Suprapubic skin (tissue), 4 donors: ENCODE measurements at regions not wholly inside any gene's neighbourhood (a gene's known extent, or its start where the extent isn't known, plus 50 kb on each side); places are given as distances from the start of the nearest gene placed in this dataset.

Experiments
- CTCF ChIP-seq, 2 donors: fragments of 200-600 bp in 1 of 2; fragments of 450-650 bp in 1 of 2; sonication (generic) in 1 of 2; IDR thresholded peaks; one replicate each; pipeline ENCODE4 v1.5.1; 2016 to 2019; ENCODE audit warnings: antibody characterized with exemption in 2 of 2, mild to moderate bottlenecking in 1 of 2, moderate library complexity in 1 of 2
- EP300 ChIP-seq: sonication (generic); formaldehyde crosslinking; IDR thresholded peaks from one replicate; pipeline ENCODE4 v1.6.1; 2017; ENCODE audit warnings: antibody characterized with exemption
- POLR2A ChIP-seq, 2 donors: fragments of 450-650 bp; IDR thresholded peaks; one replicate each; pipeline ENCODE4 v1.6.1; 2017; ENCODE audit warnings: antibody characterized with exemption in 2 of 2, mild to moderate bottlenecking in 2 of 2, moderate library complexity in 2 of 2
- POLR2AphosphoS5 ChIP-seq, 3 donors: sonication (generic); formaldehyde crosslinking; IDR thresholded peaks; one replicate each; pipeline ENCODE4 v1.6.1; 2017; ENCODE audit warnings: antibody characterized with exemption in 3 of 3

GRCh38 chr11:135036488-135037297 lies 624.7 kb upstream of the B3GAT1 start:
- TF ChIP-seq EP300 (no peak), CTCF (IDR thresholded peaks at IDR 0.05) (no peak), POLR2A (IDR thresholded peaks at IDR 0.05) (no peak), POLR2AphosphoS5 (IDR thresholded peaks at IDR 0.05) (no peak)
